HepG2 (cell line): ENCODE measurements at regions not wholly inside any gene's neighbourhood (a gene's known extent, or its start where the extent isn't known, plus 50 kb on each side); places are given as distances from the start of the nearest gene placed in this dataset.
A peak's percentile ranks its signal among the peaks of the same experiment; 100 is the strongest.

Source experiments
- ARID5B ChIP-seq: IDR thresholded peaks from 2 replicates; pipeline ENCODE4 v1.4.0; 2020; ENCODE audit warnings: mild to moderate bottlenecking, missing genetic modification reagents
- ARNT ChIP-seq: fragments of 450-650 bp; IDR thresholded peaks from 2 replicates; pipeline ENCODE4 v1.6.1; 2017
- CENPBD1 ChIP-seq: sonication (generic); formaldehyde crosslinking; IDR thresholded peaks from 2 replicates; pipeline ENCODE4 v1.8.0; 2022; ENCODE audit warnings: missing genetic modification reagents, low read depth, mild to moderate bottlenecking, borderline replicate concordance
- DDIT3 ChIP-seq: sonication (generic); formaldehyde crosslinking; IDR thresholded peaks from 2 replicates; pipeline ENCODE4 v1.4.0; 2020; ENCODE audit warnings: mild to moderate bottlenecking, missing genetic modification reagents
- IKZF4 ChIP-seq: sonication (generic); formaldehyde crosslinking; IDR thresholded peaks from 2 replicates; pipeline ENCODE4 v1.5.1; 2020; ENCODE audit warnings: borderline replicate concordance, mild to moderate bottlenecking, low read depth, missing genetic modification reagents; ENCODE audit errors: not compliant biosample characterization
- KLF16 ChIP-seq, 2 experiments: sonication (generic) in 1 of 2; formaldehyde crosslinking in 1 of 2; IDR thresholded peaks; 2 replicates each; pipeline versions ENCODE4 v1.6.1 to v1.8.0; 2016 to 2023; ENCODE audit warnings: missing genetic modification reagents in 2 of 2, missing compliant biosample characterization in 1 of 2
- POGK ChIP-seq: sonication (generic); formaldehyde crosslinking; conservative IDR thresholded peaks from 2 replicates; pipeline ENCODE4 v1.8.0; 2022; ENCODE audit warnings: mild to moderate bottlenecking, moderate library complexity, missing genetic modification reagents
- RFX5 ChIP-seq: IDR thresholded peaks from 2 replicates; pipeline ENCODE4 v1.6.1; 2011; ENCODE audit warnings: low read depth, low read length, improper control_type of control experiment
- SAP130 ChIP-seq: IDR thresholded peaks from 2 replicates; pipeline ENCODE4 v1.6.1; 2016; ENCODE audit warnings: low read depth
- SKIL ChIP-seq: sonication (generic); formaldehyde crosslinking; IDR thresholded peaks from 2 replicates; pipeline ENCODE4 v1.8.0; 2022; ENCODE audit warnings: missing genetic modification reagents, mild to moderate bottlenecking, moderate library complexity, borderline replicate concordance
- ZBTB8A ChIP-seq: sonication (generic); formaldehyde crosslinking; IDR thresholded peaks from 2 replicates; pipeline ENCODE4 v1.4.0; 2020; ENCODE audit warnings: mild to moderate bottlenecking, low read depth, missing genetic modification reagents, borderline replicate concordance
- ZEB1 ChIP-seq: IDR thresholded peaks from 2 replicates; pipeline ENCODE4 v1.6.1; 2012; ENCODE audit warnings: mild to moderate bottlenecking, low read depth, inconsistent platforms; ENCODE audit not compliant: insufficient replicate concordance
- ZNF138 ChIP-seq: sonication (generic); formaldehyde crosslinking; IDR thresholded peaks from 2 replicates; pipeline ENCODE4 v1.5.0; 2020; ENCODE audit warnings: mild to moderate bottlenecking, low read depth, missing genetic modification reagents
- ZNF207 ChIP-seq: fragments of 450-650 bp; IDR thresholded peaks from 2 replicates; pipeline ENCODE4 v1.6.1; 2016; ENCODE audit warnings: antibody characterized with exemption, borderline replicate concordance
- ZNF574 ChIP-seq: sonication (generic); formaldehyde crosslinking; IDR thresholded peaks from 2 replicates; pipeline ENCODE4 v1.4.0; 2020; ENCODE audit warnings: missing genetic modification reagents
- ZSCAN12 ChIP-seq: sonication (generic); formaldehyde crosslinking; IDR thresholded peaks from 2 replicates; pipeline ENCODE4 v1.9.0; 2021; ENCODE audit warnings: mild to moderate bottlenecking, missing genetic modification reagents

- no peak for TF ChIP-seq IKZF4
- no peak for TF ChIP-seq ZNF138 (CRISPR knock-in tag)
- TF ChIP-seq DDIT3 (CRISPR knock-in tag): no peak
- TF ChIP-seq CENPBD1 (CRISPR knock-in tag): no peak
- TF ChIP-seq ZNF207: no peak
- TF ChIP-seq ZSCAN12: no peak
- TF ChIP-seq RFX5: no peak
- no peak for TF ChIP-seq ZEB1
- TF ChIP-seq ARID5B: peak; percentile 82
- TF ChIP-seq KLF16 (CRISPR knock-in tag; IDR thresholded peaks at IDR 0.05): no peak; a peak in 1 of 4 replicates
- TF ChIP-seq SKIL (CRISPR knock-in tag): peak; percentile 63
- no peak for TF ChIP-seq ARNT
- no peak for TF ChIP-seq ZNF574 (CRISPR knock-in tag)
- no peak for TF ChIP-seq ZBTB8A (CRISPR knock-in tag)
- 0 out of 2 replicates have a peak, but pooled peaks have one; percentile 30 for TF ChIP-seq POGK
- TF ChIP-seq SAP130 (CRISPR knock-in tag): peak; percentile 80
Observed at GRCh38 chr15:66931768-66932633, 133.4 kb upstream of the SMAD3 start (continued).
